HFFc6 (cell line): ENCODE measurements at regions not wholly inside any gene's neighbourhood (a gene's known extent, or its start where the extent isn't known, plus 50 kb on each side); places are given as distances from the start of the nearest gene placed in this dataset.
A peak's percentile ranks its signal among the peaks of the same experiment; 100 is the strongest.

Experiments used
- DNase-seq: peaks from one replicate; pipeline ENCODE4 v3.0.0-alpha.2; 2018
- H3K27ac Mint-ChIP-seq: 2 replicates; pipeline ENCODE4 v1.8.0; 2020; ENCODE audit warnings: mild to moderate bottlenecking, mixed read lengths
- H3K27me3 Mint-ChIP-seq: 2 replicates; pipeline ENCODE4 v1.8.0; 2021; ENCODE audit warnings: mild to moderate bottlenecking, moderate library complexity, mixed read lengths; ENCODE audit not compliant: insufficient read depth
- H3K36me3 Mint-ChIP-seq: 2 replicates; pipeline ENCODE4 v1.8.0; 2021; ENCODE audit warnings: low read depth, mixed read lengths
- H3K4me1 Mint-ChIP-seq: 2 replicates; pipeline ENCODE4 v1.8.0; 2020; ENCODE audit warnings: low read depth, mixed read lengths
- H3K4me3 Mint-ChIP-seq: 2 replicates; pipeline ENCODE4 v1.8.0; 2020; ENCODE audit warnings: mild to moderate bottlenecking, moderate library complexity, mixed read lengths
- H3K9me3 Mint-ChIP-seq: 2 replicates; pipeline ENCODE4 v1.8.0; 2020; ENCODE audit warnings: mild to moderate bottlenecking, mixed read lengths
- TF ChIP-seq, protein P1 (sequence below): fragments of 200-600 bp; sonication (generic); IDR thresholded peaks from 2 replicates; pipeline ENCODE4 v1.5.0; 2021; ENCODE audit warnings: antibody characterized with exemption, mild to moderate bottlenecking

- Mint-ChIP-seq H3K4me3 (no peak overlapping the region), H3K36me3 (no peaks in the 10 kb centered on the region), H3K27me3 (no peaks in the 10 kb centered on the region; the same call in 1 of the 2 replicates), H3K9me3 (no peaks in the 10 kb centered on the region), H3K4me1 (no peaks in the 10 kb centered on the region), H3K27ac (no peak overlapping the region)
- TF ChIP-seq, protein P1, sequence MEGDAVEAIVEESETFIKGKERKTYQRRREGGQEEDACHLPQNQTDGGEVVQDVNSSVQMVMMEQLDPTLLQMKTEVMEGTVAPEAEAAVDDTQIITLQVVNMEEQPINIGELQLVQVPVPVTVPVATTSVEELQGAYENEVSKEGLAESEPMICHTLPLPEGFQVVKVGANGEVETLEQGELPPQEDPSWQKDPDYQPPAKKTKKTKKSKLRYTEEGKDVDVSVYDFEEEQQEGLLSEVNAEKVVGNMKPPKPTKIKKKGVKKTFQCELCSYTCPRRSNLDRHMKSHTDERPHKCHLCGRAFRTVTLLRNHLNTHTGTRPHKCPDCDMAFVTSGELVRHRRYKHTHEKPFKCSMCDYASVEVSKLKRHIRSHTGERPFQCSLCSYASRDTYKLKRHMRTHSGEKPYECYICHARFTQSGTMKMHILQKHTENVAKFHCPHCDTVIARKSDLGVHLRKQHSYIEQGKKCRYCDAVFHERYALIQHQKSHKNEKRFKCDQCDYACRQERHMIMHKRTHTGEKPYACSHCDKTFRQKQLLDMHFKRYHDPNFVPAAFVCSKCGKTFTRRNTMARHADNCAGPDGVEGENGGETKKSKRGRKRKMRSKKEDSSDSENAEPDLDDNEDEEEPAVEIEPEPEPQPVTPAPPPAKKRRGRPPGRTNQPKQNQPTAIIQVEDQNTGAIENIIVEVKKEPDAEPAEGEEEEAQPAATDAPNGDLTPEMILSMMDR, result no peak
- no peak for DNase-seq
Measured at GRCh38 chr5:93008502-93009207, 572.4 kb downstream of the NR2F1-AS1 start.

- no peaks in the 10 kb centered on the region; the same call in 1 of the 2 replicates for H3K27me3 Mint-ChIP-seq
- H3K4me3 Mint-ChIP-seq, result no peak overlapping the region
- no peak overlapping the region for H3K27ac Mint-ChIP-seq
- H3K36me3 Mint-ChIP-seq, result no peaks in the 10 kb centered on the region
- no peaks in the 10 kb centered on the region for H3K4me1 Mint-ChIP-seq
- TF ChIP-seq, protein P1, result no peak
- no peak for DNase-seq
- H3K9me3 Mint-ChIP-seq, result no peaks in the 10 kb centered on the region
Measured at GRCh38 chr5:93006915-93007314, 574.1 kb downstream of the NR2F1-AS1 start.

- peaks cover 8% of the 10 kb centered on the region; the same call in 1 of the 2 replicates for H3K4me1 Mint-ChIP-seq
- TF ChIP-seq, protein P1, result no peak
- H3K27me3 Mint-ChIP-seq, result peaks cover 4% of the 10 kb centered on the region; the same call in 1 of the 2 replicates
- DNase-seq, result no peak
- H3K4me3 Mint-ChIP-seq, result peak overlapping the region; percentile 56; the same call in 1 of the 2 replicates
- peaks cover 8% of the 10 kb centered on the region for H3K36me3 Mint-ChIP-seq
- H3K9me3 Mint-ChIP-seq, result peaks cover 7% of the 10 kb centered on the region
- no peak overlapping the region for H3K27ac Mint-ChIP-seq
Measured at GRCh38 chr5:92998456-92998855, 582.6 kb downstream of the NR2F1-AS1 start.

DNA sequence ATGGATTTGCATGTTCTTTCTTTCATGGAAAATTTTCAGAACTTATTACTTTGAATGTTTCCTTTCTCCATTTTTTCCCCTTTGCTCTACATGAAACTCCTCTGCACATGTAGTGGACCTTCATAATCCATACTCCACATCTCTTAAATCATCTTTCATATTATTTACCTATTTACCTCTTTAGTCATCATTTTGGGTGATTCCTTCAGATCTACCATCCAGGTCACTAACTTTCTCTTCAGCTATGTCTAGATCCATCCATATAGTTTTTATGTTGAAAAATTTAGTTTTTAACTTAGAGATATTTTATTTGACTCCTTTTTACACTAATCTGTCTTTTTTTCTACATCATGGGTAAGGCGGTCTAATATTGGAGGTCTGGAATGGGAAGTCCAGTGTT lies 586.6 kb downstream of the NR2F1-AS1 start:
- no peak overlapping the region for H3K27ac Mint-ChIP-seq
- peaks cover 8% of the 10 kb centered on the region for H3K36me3 Mint-ChIP-seq
- TF ChIP-seq, protein P1, result no peak
- peaks cover 7% of the 10 kb centered on the region for H3K9me3 Mint-ChIP-seq
- no peaks in the 10 kb centered on the region for H3K27me3 Mint-ChIP-seq
- no peak overlapping the region for H3K4me3 Mint-ChIP-seq
- H3K4me1 Mint-ChIP-seq, result peaks cover 19% of the 10 kb centered on the region
- DNase-seq, result no peak

- Mint-ChIP-seq H3K9me3 (peaks cover 7% of the 10 kb centered on the region), H3K36me3 (peaks cover 8% of the 10 kb centered on the region), H3K4me3 (no peak overlapping the region), H3K27ac (no peak overlapping the region), H3K27me3 (no peaks in the 10 kb centered on the region; the same call in 1 of the 2 replicates), H3K4me1 (peaks cover 12% of the 10 kb centered on the region)
- no peak for DNase-seq
- TF ChIP-seq, protein P1, result no peak
Measured at GRCh38 chr5:92992073-92992472, 588.9 kb downstream of the NR2F1-AS1 start.
